ENCODE measurements at regions not wholly inside any gene's neighbourhood (a gene's known extent, or its start where the extent isn't known, plus 50 kb on each side); places are given as distances from the start of the nearest gene placed in this dataset.

DNA sequence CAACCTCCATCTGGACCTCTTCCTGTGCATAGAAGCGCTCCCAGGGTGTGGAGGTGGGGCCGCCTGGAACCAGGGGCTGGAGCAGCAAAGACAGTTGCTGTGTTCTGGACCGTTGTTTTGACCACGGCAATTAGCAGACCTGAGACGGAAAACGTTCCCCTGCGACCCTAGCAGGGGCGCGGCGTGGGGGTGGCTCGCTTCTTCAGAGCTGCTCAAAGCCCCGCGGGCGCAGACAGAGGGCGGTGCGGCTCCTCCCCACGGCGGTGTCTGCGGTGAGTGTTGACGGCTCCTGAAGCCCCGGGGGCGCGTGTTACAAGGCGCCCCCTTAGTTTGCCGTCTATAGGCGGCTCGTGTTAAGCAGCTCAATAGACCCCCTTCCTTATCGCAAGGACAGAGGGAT, 79.2 kb downstream of the TRIML1 start:
- H3K27ac ChIP-seq = no peak overlapping the region
- H3K4me1 ChIP-seq = no peaks in the 10 kb centered on the region
- H3K9me3 ChIP-seq = no peaks in the 10 kb centered on the region
- ATAC-seq = no peak
- TF ChIP-seq POLR2AphosphoS5 (IDR thresholded peaks at IDR 0.05) = no peak
- no peak for TF ChIP-seq EP300 (IDR thresholded peaks at IDR 0.05)
- TF ChIP-seq, protein P1, sequence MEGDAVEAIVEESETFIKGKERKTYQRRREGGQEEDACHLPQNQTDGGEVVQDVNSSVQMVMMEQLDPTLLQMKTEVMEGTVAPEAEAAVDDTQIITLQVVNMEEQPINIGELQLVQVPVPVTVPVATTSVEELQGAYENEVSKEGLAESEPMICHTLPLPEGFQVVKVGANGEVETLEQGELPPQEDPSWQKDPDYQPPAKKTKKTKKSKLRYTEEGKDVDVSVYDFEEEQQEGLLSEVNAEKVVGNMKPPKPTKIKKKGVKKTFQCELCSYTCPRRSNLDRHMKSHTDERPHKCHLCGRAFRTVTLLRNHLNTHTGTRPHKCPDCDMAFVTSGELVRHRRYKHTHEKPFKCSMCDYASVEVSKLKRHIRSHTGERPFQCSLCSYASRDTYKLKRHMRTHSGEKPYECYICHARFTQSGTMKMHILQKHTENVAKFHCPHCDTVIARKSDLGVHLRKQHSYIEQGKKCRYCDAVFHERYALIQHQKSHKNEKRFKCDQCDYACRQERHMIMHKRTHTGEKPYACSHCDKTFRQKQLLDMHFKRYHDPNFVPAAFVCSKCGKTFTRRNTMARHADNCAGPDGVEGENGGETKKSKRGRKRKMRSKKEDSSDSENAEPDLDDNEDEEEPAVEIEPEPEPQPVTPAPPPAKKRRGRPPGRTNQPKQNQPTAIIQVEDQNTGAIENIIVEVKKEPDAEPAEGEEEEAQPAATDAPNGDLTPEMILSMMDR (IDR thresholded peaks at IDR 0.05) = no peak
- TF ChIP-seq POLR2A (IDR thresholded peaks at IDR 0.05) = no peak
- H3K4me3 ChIP-seq = no peak overlapping the region
- no peaks in the 10 kb centered on the region for H3K36me3 ChIP-seq
- H3K27me3 ChIP-seq = no peaks in the 10 kb centered on the region
- 40 to 90% methylated on average over 1 to 8 of the region's 28 CpGs for WGBS, 2 donors (ENCODE audit: low coverage in 1 of 2)

DNA sequence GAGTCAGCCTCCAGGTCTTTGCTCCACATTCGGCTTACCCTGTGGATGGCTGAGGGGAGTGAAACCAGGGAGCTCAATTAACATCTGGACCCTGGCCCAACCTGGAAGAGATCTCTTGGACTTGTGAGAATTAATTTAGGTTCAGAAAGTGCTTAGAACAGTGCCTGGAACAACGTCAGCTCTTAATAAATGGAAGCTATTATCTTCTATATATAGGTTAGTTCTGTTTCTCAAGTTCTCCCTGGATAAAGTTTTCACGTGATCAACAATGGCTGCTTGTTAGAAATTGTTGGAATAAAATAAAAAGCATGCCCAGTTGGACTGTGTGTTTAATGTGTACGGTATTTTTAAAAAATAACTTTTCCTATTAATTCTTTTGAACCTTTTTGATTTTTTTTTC, 80.8 kb downstream of the TRIML1 start:
- Histone ChIP-seq H3K4me1 (no peaks in the 10 kb centered on the region), H3K27ac (no peak overlapping the region), H3K36me3 (no peaks in the 10 kb centered on the region), H3K27me3 (no peaks in the 10 kb centered on the region), H3K9me3 (no peaks in the 10 kb centered on the region), H3K4me3 (no peak overlapping the region)
- WGBS, 2 donors (ENCODE audit: low coverage in 1 of 2) = 32 to 36% methylated on average over 3 of the region's 4 CpGs
- no peak for TF ChIP-seq EP300 (IDR thresholded peaks at IDR 0.05)
- no peak for TF ChIP-seq POLR2A (IDR thresholded peaks at IDR 0.05)
- TF ChIP-seq, protein P1 (IDR thresholded peaks at IDR 0.05) = no peak
- TF ChIP-seq POLR2AphosphoS5 (IDR thresholded peaks at IDR 0.05) = no peak
- no peak for ATAC-seq

DNA sequence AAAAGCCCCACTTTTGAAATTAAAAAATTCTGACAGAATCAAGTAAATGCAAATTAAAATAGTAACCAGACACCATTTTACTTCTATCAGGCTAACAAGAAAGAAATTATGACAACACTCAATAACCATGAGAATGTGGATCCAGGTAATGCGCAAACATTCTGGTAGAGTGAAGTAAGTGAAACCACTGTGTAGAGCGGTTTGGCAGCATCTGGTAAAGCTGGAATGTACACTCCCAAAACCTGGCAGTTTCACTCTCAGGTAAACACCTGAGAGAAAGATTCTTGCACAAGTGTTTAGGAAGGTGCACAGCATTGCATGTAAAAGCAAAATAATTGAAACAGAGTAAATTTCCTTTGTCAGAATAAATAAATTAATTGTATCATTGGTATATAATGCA, 81.8 kb downstream of the TRIML1 start:
- H3K4me3 ChIP-seq = no peak overlapping the region
- ATAC-seq = no peak
- H3K27ac ChIP-seq = no peak overlapping the region
- TF ChIP-seq EP300 (IDR thresholded peaks at IDR 0.05) (no peak), POLR2A (IDR thresholded peaks at IDR 0.05) (no peak), POLR2AphosphoS5 (IDR thresholded peaks at IDR 0.05) (no peak)
- TF ChIP-seq, protein P1 (IDR thresholded peaks at IDR 0.05) = no peak
- 100% methylated on average over 2 of the region's 2 CpGs for WGBS, 2 donors (ENCODE audit: low coverage in 1 of 2)
- H3K4me1 ChIP-seq = no peaks in the 10 kb centered on the region
- no peaks in the 10 kb centered on the region for H3K27me3 ChIP-seq
- H3K36me3 ChIP-seq = no peaks in the 10 kb centered on the region
- H3K9me3 ChIP-seq = no peaks in the 10 kb centered on the region

DNA sequence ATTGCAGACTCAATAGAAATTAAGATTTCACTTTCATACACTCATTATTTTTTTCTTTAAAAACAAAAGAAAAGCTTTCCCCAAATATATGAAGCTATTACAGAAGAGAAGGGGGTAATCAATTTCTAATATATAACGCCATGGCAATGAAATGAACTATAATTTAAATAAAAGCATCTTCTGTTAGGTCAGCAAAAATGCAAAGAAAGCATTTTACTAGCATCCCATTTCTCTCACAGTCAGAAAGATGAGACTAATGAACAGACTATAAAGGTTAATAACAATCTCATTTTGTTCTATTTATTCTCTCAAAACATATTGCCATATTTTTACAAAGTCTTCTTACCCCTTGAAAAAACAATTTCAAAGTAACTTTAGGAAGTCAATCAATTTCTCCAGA, 89.0 kb downstream of the TRIML1 start:
- 80 to 90% methylated on average over 1 of the region's 1 CpG for WGBS, 2 donors (ENCODE audit: low coverage in 1 of 2)
- H3K4me1 ChIP-seq = no peaks in the 10 kb centered on the region
- H3K27ac ChIP-seq = no peak overlapping the region
- H3K9me3 ChIP-seq = no peaks in the 10 kb centered on the region
- no peak for ATAC-seq
- TF ChIP-seq EP300 (IDR thresholded peaks at IDR 0.05) (no peak), POLR2AphosphoS5 (IDR thresholded peaks at IDR 0.05) (no peak)
- H3K27me3 ChIP-seq = no peaks in the 10 kb centered on the region
- H3K36me3 ChIP-seq = no peaks in the 10 kb centered on the region
- no peak overlapping the region for H3K4me3 ChIP-seq

- 55 to 72% methylated on average over 6 of the region's 6 CpGs for WGBS, 2 donors (ENCODE audit: low coverage in 1 of 2)
- H3K36me3 ChIP-seq = no peaks in the 10 kb centered on the region
- TF ChIP-seq, protein P1 (IDR thresholded peaks at IDR 0.05) = no peak
- no peak for TF ChIP-seq POLR2AphosphoS5 (IDR thresholded peaks at IDR 0.05)
- TF ChIP-seq POLR2A (IDR thresholded peaks at IDR 0.05) = no peak
- TF ChIP-seq EP300 (IDR thresholded peaks at IDR 0.05) = no peak
- no peak for ATAC-seq
- no peaks in the 10 kb centered on the region for H3K9me3 ChIP-seq
- H3K27me3 ChIP-seq = no peaks in the 10 kb centered on the region
- H3K27ac ChIP-seq = no peak overlapping the region
- H3K4me1 ChIP-seq = no peaks in the 10 kb centered on the region
- no peak overlapping the region for H3K4me3 ChIP-seq
These were observed 93.2 kb downstream of the TRIML1 start for GRCh38 chr4:188232428-188232827.

All from gastroesophageal sphincter (tissue), 4 donors.